ENCODE measurements at regions not wholly inside any gene's neighbourhood (a gene's known extent, or its start where the extent isn't known, plus 50 kb on each side); places are given as distances from the start of the nearest gene placed in this dataset.

DNA sequence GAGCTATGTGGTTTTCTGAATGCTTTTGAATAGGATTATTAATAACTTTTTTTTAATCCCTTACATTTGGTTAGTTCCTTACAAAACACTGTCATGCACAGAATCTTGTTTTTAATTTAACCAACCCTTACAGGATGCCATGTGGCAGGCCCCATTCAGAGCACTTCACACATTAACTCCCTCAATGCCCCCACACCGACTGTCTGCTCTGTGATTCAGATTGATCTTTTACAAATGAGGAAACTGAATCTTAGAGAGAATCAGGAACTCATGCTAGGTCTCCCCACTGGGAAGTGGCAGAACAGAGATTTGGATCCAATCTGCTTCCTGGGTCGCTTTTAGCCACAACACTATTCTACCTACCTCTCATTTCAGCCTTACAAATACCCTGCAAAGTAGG is 195.8 kb upstream of the NPVF start:
- H3K4me1 ChIP-seq: no peaks in the 10 kb centered on the region
- intact Hi-C loops (cut with DNase I): no loop called here
- ATAC-seq: no peak
- TF ChIP-seq CTCF (IDR thresholded peaks at IDR 0.05) (no peak), POLR2A (IDR thresholded peaks at IDR 0.05) (no peak)
- no peaks in the 10 kb centered on the region for H3K36me3 ChIP-seq (replicated peaks in 1 of 2; ENCODE audit: insufficient read depth in 1 of 2, low read depth in 2 of 2)
- no peak overlapping the region for H3K27ac ChIP-seq
- DNase-seq: no peak
- H3K9me3 ChIP-seq: no peaks in the 10 kb centered on the region
- no peak overlapping the region for H3K4me3 ChIP-seq
- H3K27me3 ChIP-seq: no peaks in the 10 kb centered on the region
- WGBS, 2 donors: 63 to 68% methylated on average over 2 of the region's 2 CpGs

DNA sequence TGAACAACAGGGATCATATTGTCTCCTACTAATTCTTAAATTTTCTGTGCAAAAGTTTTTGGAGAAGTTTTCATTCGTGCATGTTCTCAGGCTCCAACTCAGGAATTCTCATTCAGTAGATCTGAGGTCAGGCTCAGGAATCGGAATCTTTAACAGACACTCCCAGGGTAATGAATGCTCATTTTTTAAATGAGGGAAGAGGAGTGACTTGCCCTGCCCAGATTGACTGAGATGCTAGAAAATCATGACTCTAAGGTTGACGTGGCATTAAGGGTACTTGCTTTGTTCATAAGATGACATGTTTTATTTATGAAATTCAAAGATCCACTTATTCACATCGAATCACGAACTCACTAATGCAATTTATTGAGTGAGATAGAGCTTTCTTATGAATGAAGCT is 196.6 kb upstream of the NPVF start:
- 81 to 86% methylated on average over 5 of the region's 5 CpGs for WGBS, 2 donors
- H3K9me3 ChIP-seq: no peaks in the 10 kb centered on the region
- H3K4me3 ChIP-seq: no peak overlapping the region
- H3K36me3 ChIP-seq (replicated peaks in 1 of 2; ENCODE audit: insufficient read depth in 1 of 2, low read depth in 2 of 2): no peaks in the 10 kb centered on the region
- DNase-seq (no peak), ATAC-seq (no peak)
- H3K4me1 ChIP-seq: no peaks in the 10 kb centered on the region
- no peak overlapping the region for H3K27ac ChIP-seq
- no peak for TF ChIP-seq CTCF (IDR thresholded peaks at IDR 0.05)
- TF ChIP-seq POLR2A (IDR thresholded peaks at IDR 0.05): no peak
- H3K27me3 ChIP-seq: no peaks in the 10 kb centered on the region
- intact Hi-C loops (cut with DNase I): no loop called here

DNA sequence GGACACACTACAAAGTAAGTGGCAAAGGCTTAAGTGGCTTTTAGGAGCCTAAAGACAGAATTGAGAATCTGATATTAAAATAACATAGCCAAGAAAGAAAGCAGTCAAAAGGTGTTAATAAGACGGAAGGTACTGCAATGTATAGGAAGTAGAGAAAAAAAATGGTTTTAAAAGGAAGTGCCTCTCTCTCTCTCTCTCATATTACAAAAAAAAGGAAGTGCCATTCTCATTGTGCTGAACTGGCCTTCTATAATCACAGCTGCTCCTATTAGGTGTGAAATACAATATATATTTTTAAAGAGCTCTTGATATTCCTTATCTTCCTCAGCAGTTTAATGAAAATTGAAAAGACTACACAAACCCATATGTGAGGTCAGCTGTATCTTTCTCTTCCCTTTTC is 199.4 kb upstream of the NPVF start:
- Histone ChIP-seq H3K36me3 (replicated peaks in 1 of 2; ENCODE audit: insufficient read depth in 1 of 2, low read depth in 2 of 2) (no peaks in the 10 kb centered on the region), H3K27ac (no peak overlapping the region), H3K4me1 (no peaks in the 10 kb centered on the region), H3K9me3 (no peaks in the 10 kb centered on the region), H3K27me3 (no peaks in the 10 kb centered on the region), H3K4me3 (no peak overlapping the region)
- no peak for TF ChIP-seq POLR2A (IDR thresholded peaks at IDR 0.05)
- TF ChIP-seq CTCF (IDR thresholded peaks at IDR 0.05): no peak
- no peak for DNase-seq
- no peak for ATAC-seq
- 81 to 83% methylated on average over 1 of the region's 1 CpG for WGBS, 2 donors
- intact Hi-C loops (cut with DNase I): no loop called here

- ATAC-seq (no peak), DNase-seq (no peak)
- H3K4me1 ChIP-seq: no peaks in the 10 kb centered on the region
- no peaks in the 10 kb centered on the region for H3K27me3 ChIP-seq
- H3K9me3 ChIP-seq: no peaks in the 10 kb centered on the region
- no peak overlapping the region for H3K4me3 ChIP-seq
- no peak for TF ChIP-seq POLR2A (IDR thresholded peaks at IDR 0.05)
- no peak for TF ChIP-seq CTCF (IDR thresholded peaks at IDR 0.05)
- intact Hi-C loops (cut with DNase I): no loop called here
- WGBS, 2 donors: 70 to 82% methylated on average over 3 of the region's 3 CpGs
- H3K27ac ChIP-seq: no peak overlapping the region
- no peaks in the 10 kb centered on the region for H3K36me3 ChIP-seq (replicated peaks in 1 of 2; ENCODE audit: insufficient read depth in 1 of 2, low read depth in 2 of 2)
These were observed 201.4 kb upstream of the NPVF start for GRCh38 chr7:25429731-25430130.

- Histone ChIP-seq H3K27me3 (no peaks in the 10 kb centered on the region), H3K4me1 (no peaks in the 10 kb centered on the region), H3K9me3 (no peaks in the 10 kb centered on the region), H3K4me3 (no peak overlapping the region), H3K27ac (no peak overlapping the region), H3K36me3 (replicated peaks in 1 of 2; ENCODE audit: insufficient read depth in 1 of 2, low read depth in 2 of 2) (no peaks in the 10 kb centered on the region)
- intact Hi-C loops (cut with DNase I): no loop called here
- DNase-seq: no peak
- no peak for ATAC-seq
- 83 to 86% methylated on average over 9 of the region's 9 CpGs for WGBS, 2 donors
- no peak for TF ChIP-seq POLR2A (IDR thresholded peaks at IDR 0.05)
- TF ChIP-seq CTCF (IDR thresholded peaks at IDR 0.05): no peak
These were observed 202.1 kb upstream of the NPVF start for GRCh38 chr7:25430200-25430931.
